HL-60 (cell line): ENCODE measurements at regions not wholly inside any gene's neighbourhood (a gene's known extent, or its start where the extent isn't known, plus 50 kb on each side); places are given as distances from the start of the nearest gene placed in this dataset.

Source experiments
- GABPA ChIP-seq: IDR thresholded peaks from 2 replicates; pipeline ENCODE4 v1.6.1; 2012; ENCODE audit warnings: low read depth
- POLR2AphosphoS5 ChIP-seq: IDR thresholded peaks from 2 replicates; pipeline ENCODE4 v1.6.1; 2012; ENCODE audit warnings: low read depth
- TF ChIP-seq, protein P1 (sequence below): IDR thresholded peaks from one replicate; pipeline ENCODE4 v1.5.1; 2011; ENCODE audit warnings: low read length, control low read depth, inconsistent platforms; ENCODE audit not compliant: insufficient read depth
- TF ChIP-seq, protein P2 (sequence below): IDR thresholded peaks from 2 replicates; pipeline ENCODE4 v1.6.1; 2012; ENCODE audit warnings: low read depth; ENCODE audit not compliant: insufficient replicate concordance

DNA sequence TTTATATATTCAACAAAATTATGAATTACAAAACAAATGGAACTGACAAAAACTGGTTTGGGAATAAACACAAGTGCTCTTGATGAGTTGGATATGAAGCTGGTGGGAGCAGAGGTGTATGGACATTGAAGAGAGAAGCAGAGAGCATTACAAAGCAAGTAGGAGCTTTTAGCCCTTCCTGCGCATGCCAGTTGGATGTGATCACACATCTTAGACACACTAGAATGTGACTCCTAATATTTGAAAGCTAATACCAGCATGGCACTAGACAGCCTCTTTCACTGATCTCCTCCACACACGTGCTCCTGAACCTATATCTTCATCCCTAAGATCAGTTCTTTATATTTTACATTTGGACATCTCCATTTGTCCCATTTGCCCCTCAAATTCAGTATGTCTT is 298.1 kb downstream of the MTX2 start:
- TF ChIP-seq POLR2AphosphoS5 (no peak), GABPA (no peak)
- TF ChIP-seq, protein P1, sequence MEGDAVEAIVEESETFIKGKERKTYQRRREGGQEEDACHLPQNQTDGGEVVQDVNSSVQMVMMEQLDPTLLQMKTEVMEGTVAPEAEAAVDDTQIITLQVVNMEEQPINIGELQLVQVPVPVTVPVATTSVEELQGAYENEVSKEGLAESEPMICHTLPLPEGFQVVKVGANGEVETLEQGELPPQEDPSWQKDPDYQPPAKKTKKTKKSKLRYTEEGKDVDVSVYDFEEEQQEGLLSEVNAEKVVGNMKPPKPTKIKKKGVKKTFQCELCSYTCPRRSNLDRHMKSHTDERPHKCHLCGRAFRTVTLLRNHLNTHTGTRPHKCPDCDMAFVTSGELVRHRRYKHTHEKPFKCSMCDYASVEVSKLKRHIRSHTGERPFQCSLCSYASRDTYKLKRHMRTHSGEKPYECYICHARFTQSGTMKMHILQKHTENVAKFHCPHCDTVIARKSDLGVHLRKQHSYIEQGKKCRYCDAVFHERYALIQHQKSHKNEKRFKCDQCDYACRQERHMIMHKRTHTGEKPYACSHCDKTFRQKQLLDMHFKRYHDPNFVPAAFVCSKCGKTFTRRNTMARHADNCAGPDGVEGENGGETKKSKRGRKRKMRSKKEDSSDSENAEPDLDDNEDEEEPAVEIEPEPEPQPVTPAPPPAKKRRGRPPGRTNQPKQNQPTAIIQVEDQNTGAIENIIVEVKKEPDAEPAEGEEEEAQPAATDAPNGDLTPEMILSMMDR: no peak
- TF ChIP-seq, protein P2, sequence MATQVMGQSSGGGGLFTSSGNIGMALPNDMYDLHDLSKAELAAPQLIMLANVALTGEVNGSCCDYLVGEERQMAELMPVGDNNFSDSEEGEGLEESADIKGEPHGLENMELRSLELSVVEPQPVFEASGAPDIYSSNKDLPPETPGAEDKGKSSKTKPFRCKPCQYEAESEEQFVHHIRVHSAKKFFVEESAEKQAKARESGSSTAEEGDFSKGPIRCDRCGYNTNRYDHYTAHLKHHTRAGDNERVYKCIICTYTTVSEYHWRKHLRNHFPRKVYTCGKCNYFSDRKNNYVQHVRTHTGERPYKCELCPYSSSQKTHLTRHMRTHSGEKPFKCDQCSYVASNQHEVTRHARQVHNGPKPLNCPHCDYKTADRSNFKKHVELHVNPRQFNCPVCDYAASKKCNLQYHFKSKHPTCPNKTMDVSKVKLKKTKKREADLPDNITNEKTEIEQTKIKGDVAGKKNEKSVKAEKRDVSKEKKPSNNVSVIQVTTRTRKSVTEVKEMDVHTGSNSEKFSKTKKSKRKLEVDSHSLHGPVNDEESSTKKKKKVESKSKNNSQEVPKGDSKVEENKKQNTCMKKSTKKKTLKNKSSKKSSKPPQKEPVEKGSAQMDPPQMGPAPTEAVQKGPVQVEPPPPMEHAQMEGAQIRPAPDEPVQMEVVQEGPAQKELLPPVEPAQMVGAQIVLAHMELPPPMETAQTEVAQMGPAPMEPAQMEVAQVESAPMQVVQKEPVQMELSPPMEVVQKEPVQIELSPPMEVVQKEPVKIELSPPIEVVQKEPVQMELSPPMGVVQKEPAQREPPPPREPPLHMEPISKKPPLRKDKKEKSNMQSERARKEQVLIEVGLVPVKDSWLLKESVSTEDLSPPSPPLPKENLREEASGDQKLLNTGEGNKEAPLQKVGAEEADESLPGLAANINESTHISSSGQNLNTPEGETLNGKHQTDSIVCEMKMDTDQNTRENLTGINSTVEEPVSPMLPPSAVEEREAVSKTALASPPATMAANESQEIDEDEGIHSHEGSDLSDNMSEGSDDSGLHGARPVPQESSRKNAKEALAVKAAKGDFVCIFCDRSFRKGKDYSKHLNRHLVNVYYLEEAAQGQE: no peak
